IMR-90 (cell line): ENCODE measurements at regions not wholly inside any gene's neighbourhood (a gene's known extent, or its start where the extent isn't known, plus 50 kb on each side); places are given as distances from the start of the nearest gene placed in this dataset.

Experiments used
- ATAC-seq: fragments of 200-7000 bp; cut with Tn5 transposase; 2 replicates; pipeline ENCODE4 v1.9.1; 2020; ENCODE audit warnings: low read depth, mild to moderate bottlenecking, moderate library complexity
- BruUV-seq: library from RNA; stranded (reverse); fragments of 400-500 nt; replicated peaks from 2 replicates; lab custom pipeline; 2021; lab: Mats Ljungman, UMichigan
- CTCF ChIA-PET: fragments of 300-600 bp; formaldehyde crosslinking; extraction: SDS; loops from one replicate; lab custom pipeline; 2021; ENCODE audit warnings: antibody characterized with exemption; lab: Yijun Ruan, JAX
- POLR2A ChIA-PET: fragments of 300-600 bp; sonication (Branson Sonifier 250); formaldehyde crosslinking; loops from one replicate; lab custom pipeline; 2022; ENCODE audit warnings: antibody characterized with exemption; ENCODE audit not compliant: unreplicated experiment; lab: Charles Lee
- DNase-seq: peaks from one replicate; pipeline ENCODE4 v3.0.0; 2013
- H2AFZ ChIP-seq: replicated peaks from 2 replicates; pipeline ENCODE3; 2013; ENCODE audit warnings: low read length, mild to moderate bottlenecking; ENCODE audit not compliant: poor library complexity
- H2AK5ac ChIP-seq: 2 replicates; pipeline ENCODE4 v1.6.1; 2013; ENCODE audit warnings: low read depth, low read length, inconsistent platforms
- H2AK9ac ChIP-seq: replicated peaks from 2 replicates; pipeline ENCODE3; 2013; ENCODE audit warnings: mild to moderate bottlenecking, low read depth, low read length, moderate library complexity; ENCODE audit not compliant: poor library complexity
- H2BK120ac ChIP-seq: 2 replicates; pipeline ENCODE4 v1.6.1; 2013; ENCODE audit warnings: low read depth, low read length, inconsistent platforms
- H2BK15ac ChIP-seq: 3 replicates; pipeline ENCODE4 v1.6.1; 2013; ENCODE audit warnings: low read depth, low read length, inconsistent platforms
- H2BK20ac ChIP-seq: 2 replicates; pipeline ENCODE4 v1.6.1; 2013; ENCODE audit warnings: low read depth, mild to moderate bottlenecking, inconsistent platforms, low read length, moderate library complexity
- H2BK5ac ChIP-seq: 2 replicates; pipeline ENCODE4 v1.6.1; 2013; ENCODE audit warnings: mild to moderate bottlenecking, low read depth, low read length, inconsistent platforms; ENCODE audit not compliant: poor library complexity, severe bottlenecking
- H3K14ac ChIP-seq: replicated peaks from 2 replicates; pipeline ENCODE4 v1.6.1; 2013; ENCODE audit warnings: low read depth, low read length, inconsistent platforms
- H3K18ac ChIP-seq: 2 replicates; pipeline ENCODE4 v1.6.1; 2013; ENCODE audit warnings: low read depth, low read length, control low read depth
- H3K23ac ChIP-seq: 2 replicates; pipeline ENCODE4 v1.6.1; 2013; ENCODE audit warnings: low read depth, low read length, inconsistent platforms
- H3K27ac ChIP-seq: 2 replicates; pipeline ENCODE4 v1.5.1; 2013; ENCODE audit warnings: mild to moderate bottlenecking, control low read depth, low read length; ENCODE audit not compliant: insufficient read depth
- H3K27me3 ChIP-seq: 2 replicates; pipeline ENCODE4 v1.6.1; 2013; ENCODE audit warnings: low read length; ENCODE audit not compliant: control insufficient read depth, insufficient read depth
- H3K36me3 ChIP-seq: 2 replicates; pipeline ENCODE4 v1.6.1; 2013; ENCODE audit warnings: low read length, mixed read lengths; ENCODE audit not compliant: control insufficient read depth, insufficient read depth
- H3K4ac ChIP-seq: 2 replicates; pipeline ENCODE4 v1.6.1; 2013; ENCODE audit warnings: low read depth, low read length, inconsistent platforms
- H3K4me1 ChIP-seq: 2 replicates; pipeline ENCODE4 v1.6.1; 2013; ENCODE audit warnings: low read length, mixed read lengths; ENCODE audit not compliant: control insufficient read depth, insufficient read depth
- H3K4me2 ChIP-seq: 2 replicates; pipeline ENCODE4 v1.6.1; 2013; ENCODE audit warnings: low read depth, mild to moderate bottlenecking, control low read depth, low read length, moderate library complexity
- H3K4me3 ChIP-seq: 2 replicates; pipeline ENCODE4 v1.5.1; 2013; ENCODE audit warnings: low read depth, mild to moderate bottlenecking, control low read depth, low read length, moderate library complexity; ENCODE audit not compliant: insufficient read depth
- H3K56ac ChIP-seq: 2 replicates; pipeline ENCODE4 v1.6.1; 2013; ENCODE audit warnings: low read length, inconsistent platforms; ENCODE audit not compliant: insufficient read depth; ENCODE audit errors: extremely low read depth
- H3K79me1 ChIP-seq, 2 experiments: 2 replicates each; pipeline ENCODE4 v1.6.1; 2013; ENCODE audit warnings: low read length in 2 of 2, inconsistent platforms in 1 of 2, low read depth in 1 of 2
- H3K9ac ChIP-seq: 2 replicates; pipeline ENCODE4 v1.6.1; 2013; ENCODE audit warnings: low read depth, low read length, control low read depth
- H3K9me1 ChIP-seq: 2 replicates; pipeline ENCODE4 v1.6.1; 2013; ENCODE audit warnings: low read length, inconsistent platforms; ENCODE audit not compliant: insufficient read depth
- H3K9me3 ChIP-seq: 2 replicates; pipeline ENCODE4 v1.6.1; 2013; ENCODE audit warnings: low read length; ENCODE audit not compliant: control insufficient read depth, insufficient read depth
- H4K20me1 ChIP-seq: 2 replicates; pipeline ENCODE4 v1.6.1; 2013; ENCODE audit warnings: low read length, inconsistent platforms; ENCODE audit not compliant: insufficient read depth
- H4K5ac ChIP-seq: 2 replicates; pipeline ENCODE4 v1.6.1; 2013; ENCODE audit warnings: mild to moderate bottlenecking, low read depth, low read length, control low read depth
- H4K8ac ChIP-seq, 2 experiments: 2 replicates each; pipeline ENCODE4 v1.6.1; 2013; ENCODE audit warnings: low read depth in 2 of 2, low read length in 2 of 2, control low read depth in 1 of 2, inconsistent platforms in 1 of 2
- H4K91ac ChIP-seq: 2 replicates; pipeline ENCODE4 v1.6.1; 2013; ENCODE audit warnings: low read depth, low read length, inconsistent platforms; ENCODE audit not compliant: insufficient read depth
- CTCF ChIP-seq: conservative IDR thresholded peaks from 2 replicates; pipeline ENCODE4 v1.5.1; 2012; ENCODE audit warnings: mild to moderate bottlenecking, low read depth, low read length, improper control_type of control experiment
- ELK1 ChIP-seq: fragments of 150-350 bp; IDR thresholded peaks from 2 replicates; pipeline ENCODE4 v1.6.1; 2016; ENCODE audit warnings: low read depth, mild to moderate bottlenecking, low read length, moderate library complexity, borderline replicate concordance
- MAFK ChIP-seq: IDR thresholded peaks from 2 replicates; pipeline ENCODE4 v1.6.1; 2012; ENCODE audit warnings: low read depth, low read length, improper control_type of control experiment
- MAZ ChIP-seq: IDR thresholded peaks from 2 replicates; pipeline ENCODE4 v1.6.1; 2012; ENCODE audit warnings: low read depth, mild to moderate bottlenecking, low read length, improper control_type of control experiment, moderate library complexity, borderline replicate concordance
- POLR2A ChIP-seq: IDR thresholded peaks from 2 replicates; pipeline ENCODE4 v1.6.1; 2012; ENCODE audit warnings: mild to moderate bottlenecking, low read depth, low read length
- RAD21 ChIP-seq: IDR thresholded peaks from 2 replicates; pipeline ENCODE4 v1.6.1; 2012; ENCODE audit warnings: low read length, improper control_type of control experiment
- RCOR1 ChIP-seq: IDR thresholded peaks from 2 replicates; pipeline ENCODE4 v1.6.1; 2012; ENCODE audit warnings: mild to moderate bottlenecking, low read length, improper control_type of control experiment; ENCODE audit not compliant: insufficient replicate concordance
- USF2 ChIP-seq: fragments of 150-350 bp; IDR thresholded peaks from 2 replicates; pipeline ENCODE4 v1.6.1; 2017; ENCODE audit warnings: mild to moderate bottlenecking, antibody characterized with exemption, low read length, low read depth
- WGBS, 2 experiments: methylation state at CpG; one replicate each; pipeline versions ENCODE4 v1.1.5 to v1.1.7; 2013; ENCODE audit warnings: missing lambda C conversion rate in 2 of 2; ENCODE audit not compliant: insufficient read length in 1 of 2; ENCODE audit errors: extremely low coverage in 2 of 2; 5-methylcytosine and 5-hydroxymethylcytosine counted together
- dilution Hi-C: fragments of 300-500 bp; cut with HindIII; formaldehyde crosslinking; loops from one replicate; pipeline ENCODE4 v1.14.3; 2018; ENCODE audit warnings: low sequenced_read_pairs; ENCODE audit not compliant: unreplicated experiment
- in situ Hi-C: fragments of 300-500 bp; cut with MboI; formaldehyde crosslinking; loops from 3 replicates; pipeline ENCODE4 v1.14.3; 2019; ENCODE audit warnings: low sequenced_read_pairs, inconsistent platforms, mixed read lengths
- intact Hi-C: fragments of 100-400 bp; cut with micrococcal nuclease; formaldehyde crosslinking; loops from 2 replicates; pipeline ENCODE4 v1.10.0; 2022

GRCh38 chr3:177881351-177881750, 654.9 kb upstream of the KCNMB2 start:
- H3K4me1 ChIP-seq, result no peaks in the 10 kb centered on the region
- intact Hi-C loops, result no loop called here
- H4K5ac ChIP-seq, result no peak overlapping the region
- no peak overlapping the region for H4K8ac ChIP-seq
- H3K14ac ChIP-seq, result no peak overlapping the region
- H4K91ac ChIP-seq, result no peak overlapping the region
- H2BK20ac ChIP-seq, result no peak overlapping the region
- no peaks in the 10 kb centered on the region for H3K9me3 ChIP-seq
- H3K9me1 ChIP-seq, result no peaks in the 10 kb centered on the region
- no peak overlapping the region for H3K4ac ChIP-seq
- H2BK5ac ChIP-seq, result no peak overlapping the region
- no peak overlapping the region for H2AK5ac ChIP-seq
- no peak overlapping the region for H3K27ac ChIP-seq
- no peaks in the 10 kb centered on the region for H3K27me3 ChIP-seq
- ATAC-seq, result no peak
- CTCF ChIA-PET, result no interaction called here
- no peak overlapping the region for H3K18ac ChIP-seq
- no peak overlapping the region for H3K56ac ChIP-seq
- TF ChIP-seq ELK1 (no peak), RAD21 (no peak), MAFK (no peak), MAZ (no peak), RCOR1 (no peak), CTCF (no peak), POLR2A (no peak), USF2 (no peak)
- H2AK9ac ChIP-seq, result no peak overlapping the region
- no peaks in the 10 kb centered on the region for H3K79me1 ChIP-seq
- in situ Hi-C loops, result no loop called here
- no CpG with 5 or more reads among the region's 3 CpGs for WGBS, 2 experiments
- H3K4me2 ChIP-seq, result no peak overlapping the region
- no peak for DNase-seq
- no peak overlapping the region for H3K23ac ChIP-seq
- no peak overlapping the region for H3K4me3 ChIP-seq
- dilution Hi-C loops, result no loop called here
- H2AFZ ChIP-seq, result no peak overlapping the region
- H2BK120ac ChIP-seq, result no peak overlapping the region
- no peak overlapping the region for H2BK15ac ChIP-seq
- H3K9ac ChIP-seq, result no peak overlapping the region
- H4K20me1 ChIP-seq, result no peaks in the 10 kb centered on the region
- POLR2A ChIA-PET, result no interaction called here
- H3K36me3 ChIP-seq, result no peaks in the 10 kb centered on the region
- no TSS peak for BruUV-seq
